KBM-7 (cell line): ENCODE measurements at regions not wholly inside any gene's neighbourhood (a gene's known extent, or its start where the extent isn't known, plus 50 kb on each side); places are given as distances from the start of the nearest gene placed in this dataset.

Experiments
- DNase-seq: peaks from one replicate; pipeline ENCODE4 v3.0.0-alpha.2; 2015
- in situ Hi-C: fragments of 300-500 bp; cut with MboI; formaldehyde crosslinking; loops from 2 replicates; pipeline ENCODE4 v1.14.3; 2020; ENCODE audit warnings: low sequenced_read_pairs, low pct_unique_long_range_greater_than_20kb, mixed read lengths

GRCh38 chr3:25040748-25041147 is 387.3 kb upstream of the RARB start:
- DNase-seq, result no peak
- in situ Hi-C loops, result no loop called here

GRCh38 chr3:25041871-25042584 is 386.0 kb upstream of the RARB start:
- DNase-seq, result no peak
- in situ Hi-C loops, result no loop called here

DNA sequence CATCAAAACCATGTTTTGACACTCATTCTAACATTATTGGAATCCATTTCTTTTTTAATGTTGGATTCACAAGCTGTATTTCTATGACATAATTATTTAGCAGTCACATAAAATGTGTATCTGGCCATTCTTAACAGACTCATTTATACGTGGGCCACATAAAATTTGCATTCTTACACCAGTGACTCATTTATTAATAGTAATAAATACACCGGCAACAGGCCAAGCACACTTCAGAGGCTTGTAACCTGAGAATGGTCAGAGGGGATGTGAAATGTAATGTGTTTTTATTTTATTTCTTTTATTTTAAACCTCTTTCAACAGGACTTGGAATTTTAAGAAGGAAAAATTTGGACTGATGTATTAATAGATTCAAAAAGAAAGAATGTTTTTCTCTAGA is 384.9 kb upstream of the RARB start:
- in situ Hi-C loops, result no loop called here
- DNase-seq, result no peak

DNA sequence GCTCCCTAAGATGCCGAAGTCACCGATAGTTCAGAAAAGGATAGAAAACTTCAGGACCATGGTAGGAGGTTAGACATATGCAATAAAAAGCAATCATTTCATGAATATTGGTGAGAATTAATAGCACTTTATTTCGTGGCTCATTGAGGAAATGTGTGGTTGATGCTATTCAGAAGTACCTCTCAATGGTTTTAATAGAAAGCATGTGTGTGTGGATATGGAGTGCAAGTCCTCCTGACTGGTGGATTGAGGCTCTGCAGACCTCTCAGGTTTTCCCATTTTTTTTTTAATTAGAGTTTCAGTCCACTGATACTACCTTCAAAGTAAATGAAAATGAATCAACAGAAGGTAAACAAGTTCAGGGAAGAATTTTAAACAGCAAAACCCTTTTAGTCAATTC is 384.3 kb upstream of the RARB start:
- DNase-seq, result no peak
- in situ Hi-C loops, result no loop called here

GRCh38 chr3:25044762-25045710 is 383.0 kb upstream of the RARB start:
- in situ Hi-C loops, result no loop called here
- no peak for DNase-seq

DNA sequence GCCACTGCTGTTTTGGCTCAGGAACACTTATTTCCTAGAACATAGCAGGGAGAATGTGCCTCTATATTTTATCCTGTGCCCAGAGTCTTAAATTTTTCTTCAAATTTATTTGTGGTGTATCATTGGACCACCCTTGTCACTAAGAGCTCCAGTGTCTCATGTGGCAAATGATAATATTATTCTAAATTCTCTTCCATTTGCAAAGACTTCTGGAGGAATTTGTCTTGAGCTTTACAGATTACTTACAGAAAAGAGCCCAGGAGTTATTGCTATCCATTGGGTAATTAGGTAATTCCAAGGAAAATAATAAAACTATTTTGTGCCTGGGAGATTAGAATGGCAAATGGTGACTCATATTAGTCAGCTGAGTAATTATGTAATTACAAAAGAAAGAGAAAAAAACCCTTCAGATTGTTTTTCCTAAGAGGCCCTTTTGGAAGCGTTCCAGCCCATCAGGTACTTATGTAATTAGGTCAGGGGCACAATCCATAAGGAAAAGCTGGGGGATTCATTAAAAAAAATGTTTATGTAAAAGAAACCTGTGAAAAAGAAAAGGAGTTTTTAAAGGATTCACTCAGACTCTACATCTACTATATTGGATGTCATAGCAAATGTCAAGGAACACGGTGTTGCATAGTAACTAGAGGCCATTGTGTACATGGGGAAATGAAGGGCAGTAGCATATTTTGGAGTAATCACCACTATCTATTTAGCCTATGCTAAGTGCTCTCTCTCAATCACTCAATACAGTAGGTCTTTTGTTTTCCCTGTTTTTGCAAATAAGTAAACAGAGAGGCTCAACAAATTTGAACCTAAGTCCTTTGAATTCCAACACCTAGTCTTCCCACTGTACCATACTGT is 380.9 kb upstream of the RARB start:
- in situ Hi-C loops, result no loop called here
- no peak for DNase-seq

- in situ Hi-C loops, result no loop called here
- DNase-seq, result no peak
These were observed 378.8 kb upstream of the RARB start for GRCh38 chr3:25049304-25049703.

DNA sequence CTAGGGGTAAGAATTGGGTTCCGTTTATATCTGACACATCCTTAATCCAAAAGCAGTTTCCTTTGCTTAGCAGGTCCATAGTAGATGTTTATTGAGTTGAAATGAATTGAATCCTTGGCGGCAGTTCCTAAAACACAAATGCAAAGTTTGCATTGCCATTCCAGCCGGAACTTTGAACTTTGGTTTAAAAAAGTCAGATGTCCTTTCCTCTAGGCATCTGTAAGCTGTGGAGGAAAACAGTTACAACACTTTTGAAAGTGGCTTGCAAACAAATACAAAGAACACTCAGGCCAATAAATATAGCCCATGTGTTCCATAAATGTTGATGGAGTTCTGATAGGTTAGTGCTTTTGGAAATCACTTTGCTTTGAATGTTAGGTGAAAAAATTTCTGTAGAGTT is 374.7 kb upstream of the RARB start:
- in situ Hi-C loops, result no loop called here
- no peak for DNase-seq

- no peak for DNase-seq
- in situ Hi-C loops, result no loop called here
These were observed 371.9 kb upstream of the RARB start for GRCh38 chr3:25056036-25056755.

DNA sequence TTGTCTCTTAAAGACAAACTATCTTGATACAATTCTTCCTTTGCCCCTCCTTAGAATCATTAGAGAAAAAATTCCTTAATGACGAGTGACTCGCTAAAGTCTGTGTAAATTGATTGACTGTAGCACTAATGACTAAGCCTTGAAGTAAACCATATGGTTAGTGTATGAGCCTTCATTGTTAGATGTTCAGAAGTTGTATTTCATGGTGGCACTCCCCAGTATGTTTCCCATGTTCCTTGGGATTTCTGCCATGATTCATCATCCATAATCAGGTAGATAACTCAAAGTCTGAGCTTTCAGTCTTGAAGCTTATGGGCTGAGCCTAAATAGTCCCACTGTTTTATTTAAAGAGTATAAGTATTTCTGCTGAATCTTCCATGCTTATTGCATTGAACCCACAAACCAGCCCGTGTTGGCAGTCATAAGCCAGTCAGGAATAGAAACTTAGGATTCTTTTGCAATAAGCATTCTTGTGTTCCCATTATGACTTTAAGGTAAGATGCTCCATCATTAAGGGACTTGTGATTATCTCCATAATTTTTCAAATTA is 371.2 kb upstream of the RARB start:
- in situ Hi-C loops, result no loop called here
- no peak for DNase-seq

GRCh38 chr3:25057379-25057778 is 370.7 kb upstream of the RARB start:
- in situ Hi-C loops, result no loop called here
- no peak for DNase-seq

DNA sequence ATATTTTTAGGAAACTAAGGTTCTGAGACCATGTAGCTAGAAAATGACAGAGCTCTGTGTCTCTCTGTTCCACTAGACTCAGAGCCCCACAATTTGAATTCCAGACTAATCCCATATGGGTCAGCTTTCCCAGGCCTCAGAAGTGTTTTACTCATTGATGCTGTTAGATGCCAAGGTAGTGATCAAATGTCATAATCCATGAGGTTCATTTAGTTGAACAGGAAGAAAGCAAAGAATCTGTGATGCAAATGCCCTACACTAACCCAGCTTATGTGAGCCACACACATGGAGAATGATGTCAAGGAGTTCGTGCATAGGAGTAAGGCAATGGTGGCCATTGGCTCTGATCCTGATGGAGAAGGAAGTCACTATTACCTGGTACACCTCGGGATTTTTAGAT is 363.4 kb upstream of the RARB start:
- no peak for DNase-seq
- in situ Hi-C loops, result no loop called here

DNA sequence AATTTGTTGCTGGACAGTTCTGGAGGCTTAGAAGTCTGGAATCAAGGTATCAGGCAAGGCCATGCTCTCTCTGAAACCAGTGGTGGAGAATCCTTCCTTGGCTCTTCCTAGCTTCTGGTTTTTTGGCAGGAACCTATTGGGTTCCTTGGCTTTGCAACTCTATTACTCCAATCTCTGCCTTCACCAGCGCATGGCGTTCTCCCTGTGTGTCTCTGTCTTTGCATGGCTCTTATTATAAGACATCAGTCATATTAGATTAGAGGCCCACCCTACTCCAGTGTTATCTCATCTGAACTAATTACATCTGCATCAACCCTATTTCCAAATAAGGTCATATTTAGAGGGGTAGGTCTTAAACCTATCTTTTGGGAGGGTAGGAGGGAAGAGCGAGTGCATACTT is 358.1 kb upstream of the RARB start:
- in situ Hi-C loops, result no loop called here
- DNase-seq, result no peak

DNA sequence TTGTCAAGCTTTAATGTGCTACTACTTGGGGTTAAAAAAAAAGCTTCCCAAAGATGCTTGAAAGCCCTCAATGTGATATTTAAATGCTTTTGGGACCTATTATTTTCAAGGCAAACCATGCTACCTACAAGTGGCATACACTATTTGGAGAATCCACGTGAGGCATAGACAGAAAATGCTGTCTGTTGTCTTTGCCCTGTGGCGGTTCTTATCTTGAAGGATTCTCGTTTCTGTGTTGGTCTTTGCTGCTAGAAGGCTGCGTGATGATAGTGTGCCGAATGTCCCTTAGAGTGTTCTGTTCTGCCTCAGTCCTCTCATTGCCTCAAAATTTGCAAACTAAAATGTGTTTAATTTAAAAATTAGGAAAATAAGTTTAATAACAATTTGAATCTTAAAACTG is 356.2 kb upstream of the RARB start:
- no peak for DNase-seq
- in situ Hi-C loops, result no loop called here

DNA sequence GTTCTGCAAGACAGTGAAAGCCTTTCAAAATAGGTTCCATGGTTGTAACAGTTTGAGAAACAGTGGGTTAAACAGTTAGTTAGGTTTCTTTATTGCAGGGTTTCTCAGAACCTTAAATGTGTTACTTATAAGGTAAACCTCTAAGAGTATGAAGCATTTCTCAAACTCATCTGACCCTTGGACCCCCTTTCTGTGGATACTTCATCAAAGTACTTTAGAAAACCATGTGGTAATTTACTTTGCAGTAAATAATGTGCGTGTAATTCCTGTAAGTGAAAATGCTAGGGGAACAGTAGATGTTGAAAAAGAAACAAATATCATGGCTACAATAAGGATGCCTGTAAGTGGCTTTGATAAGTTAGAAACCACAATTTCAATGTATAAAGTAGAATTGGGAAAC is 354.6 kb upstream of the RARB start:
- DNase-seq, result no peak
- in situ Hi-C loops, result no loop called here

GRCh38 chr3:25074149-25074548 is 353.9 kb upstream of the RARB start:
- in situ Hi-C loops, result no loop called here
- no peak for DNase-seq

DNA sequence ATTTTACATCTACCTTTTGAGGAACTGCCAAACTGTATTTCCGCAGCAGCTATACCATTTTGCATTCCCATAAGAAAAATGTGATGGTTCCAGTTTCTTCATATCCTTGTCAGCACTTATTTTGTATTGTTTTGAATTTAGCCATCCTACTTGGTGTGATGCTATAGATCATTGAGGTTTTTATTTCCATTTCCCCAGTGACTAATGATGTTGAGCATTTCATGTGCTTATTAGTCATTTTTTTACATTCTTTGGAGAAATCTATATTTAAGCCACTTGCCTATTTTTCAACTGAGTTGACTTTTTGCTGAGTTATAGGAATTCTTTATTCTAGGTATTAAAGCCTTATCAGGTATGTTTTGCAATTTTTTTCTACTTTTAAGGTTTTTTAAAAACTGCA is 347.6 kb upstream of the RARB start:
- DNase-seq, result no peak
- in situ Hi-C loops, result no loop called here

GRCh38 chr3:25084016-25084415 is 344.0 kb upstream of the RARB start:
- DNase-seq, result peak; percentile 1
- in situ Hi-C loops, result no loop called here

DNA sequence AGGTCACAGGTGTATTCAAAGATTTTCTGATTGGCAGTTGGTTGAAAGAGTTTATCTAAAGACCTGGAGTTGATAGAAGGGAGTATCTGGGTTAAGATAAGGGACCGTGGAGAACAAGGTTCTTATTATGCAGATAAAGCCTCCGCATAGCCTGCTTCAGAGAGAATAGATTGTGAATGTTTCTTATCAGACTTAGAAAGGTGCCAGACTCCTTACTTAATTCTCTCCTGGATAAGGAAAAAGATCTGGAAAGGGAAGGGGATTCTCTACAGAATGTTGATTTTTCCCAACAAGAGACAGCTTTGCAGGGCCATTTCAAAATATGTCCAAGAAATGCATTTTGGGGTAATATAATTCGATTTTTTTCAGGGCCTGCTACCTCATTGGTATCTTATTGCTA is 341.3 kb upstream of the RARB start:
- DNase-seq, result no peak
- in situ Hi-C loops, result no loop called here
